Muscle layer of colon (tissue), 2 donors: ENCODE measurements at regions not wholly inside any gene's neighbourhood (a gene's known extent, or its start where the extent isn't known, plus 50 kb on each side); places are given as distances from the start of the nearest gene placed in this dataset.

Experiments used
- H3K27ac ChIP-seq: one replicate; pipeline ENCODE4 v1.7.0; 2013; ENCODE audit warnings: low read depth, mild to moderate bottlenecking, low read length, moderate library complexity
- H3K27me3 ChIP-seq, 2 donors: one replicate each; pipeline ENCODE4 v1.7.0; 2013; ENCODE audit warnings: low read length in 2 of 2, mild to moderate bottlenecking in 2 of 2; ENCODE audit not compliant: insufficient read depth in 2 of 2, control insufficient read depth in 1 of 2
- H3K36me3 ChIP-seq: one replicate; pipeline ENCODE4 v1.7.0; 2013; ENCODE audit warnings: mild to moderate bottlenecking, low read length; ENCODE audit not compliant: insufficient read depth
- H3K4me1 ChIP-seq: one replicate; pipeline ENCODE4 v1.7.0; 2013; ENCODE audit warnings: mild to moderate bottlenecking, low read length; ENCODE audit not compliant: insufficient read depth
- H3K4me3 ChIP-seq, 2 donors: one replicate each; pipeline ENCODE4 v1.7.0; 2013; ENCODE audit warnings: low read length in 2 of 2, low read depth in 1 of 2, mild to moderate bottlenecking in 1 of 2, moderate library complexity in 1 of 2
- H3K9ac ChIP-seq: one replicate; pipeline ENCODE4 v1.7.0; 2013; ENCODE audit warnings: low read length
- H3K9me3 ChIP-seq: one replicate; pipeline ENCODE4 v1.7.0; 2013; ENCODE audit warnings: mild to moderate bottlenecking, low read length
- donor health status: abdominal sarcoma.
- donor health status: Adenocarcinoma of cecum.

- Histone ChIP-seq H3K27me3 (no peaks in the 10 kb centered on the region), H3K4me1 (no peaks in the 10 kb centered on the region), H3K9ac (no peak overlapping the region), H3K4me3 (no peak overlapping the region), H3K9me3 (no peaks in the 10 kb centered on the region), H3K36me3 (no peaks in the 10 kb centered on the region), H3K27ac (no peak overlapping the region)
These were observed 96.9 kb upstream of the PPP2R2D start for GRCh38 chr10:131803860-131804425.

- no peaks in the 10 kb centered on the region for H3K4me1 ChIP-seq
These were observed 96.1 kb upstream of the PPP2R2D start for GRCh38 chr10:131804551-131805295.

GRCh38 chr10:131805696-131806095 is 95.1 kb upstream of the PPP2R2D start:
- Histone ChIP-seq H3K36me3 (no peaks in the 10 kb centered on the region), H3K4me1 (no peaks in the 10 kb centered on the region)

More at GRCh38 chr10:131804551-131805295, 96.1 kb upstream of the PPP2R2D start:
- Histone ChIP-seq H3K4me3 (no peak overlapping the region), H3K27ac (no peak overlapping the region), H3K9me3 (no peaks in the 10 kb centered on the region), H3K36me3 (no peaks in the 10 kb centered on the region), H3K27me3 (no peaks in the 10 kb centered on the region), H3K9ac (no peak overlapping the region)

GRCh38 chr10:131806146-131806545 is 94.7 kb upstream of the PPP2R2D start:
- Histone ChIP-seq H3K9me3 (no peaks in the 10 kb centered on the region), H3K9ac (no peak overlapping the region), H3K4me3 (no peak overlapping the region), H3K4me1 (no peaks in the 10 kb centered on the region), H3K36me3 (no peaks in the 10 kb centered on the region), H3K27me3 (no peaks in the 10 kb centered on the region), H3K27ac (no peak overlapping the region)

More at GRCh38 chr10:131805696-131806095, 95.1 kb upstream of the PPP2R2D start:
- Histone ChIP-seq H3K9ac (no peak overlapping the region), H3K4me3 (no peak overlapping the region), H3K27me3 (no peaks in the 10 kb centered on the region), H3K27ac (no peak overlapping the region), H3K9me3 (no peaks in the 10 kb centered on the region)

- no peak overlapping the region for H3K4me3 ChIP-seq
- no peaks in the 10 kb centered on the region for H3K27me3 ChIP-seq
- H3K4me1 ChIP-seq, result no peaks in the 10 kb centered on the region
- no peak overlapping the region for H3K27ac ChIP-seq
- no peak overlapping the region for H3K9ac ChIP-seq
- H3K36me3 ChIP-seq, result no peaks in the 10 kb centered on the region
- no peaks in the 10 kb centered on the region for H3K9me3 ChIP-seq
These were observed 94.0 kb upstream of the PPP2R2D start for GRCh38 chr10:131806646-131807317.

- no peak overlapping the region for H3K4me3 ChIP-seq
- H3K4me1 ChIP-seq, result no peaks in the 10 kb centered on the region
- H3K27me3 ChIP-seq, result no peaks in the 10 kb centered on the region
- H3K9me3 ChIP-seq, result no peaks in the 10 kb centered on the region
- no peak overlapping the region for H3K9ac ChIP-seq
- H3K36me3 ChIP-seq, result no peaks in the 10 kb centered on the region
- H3K27ac ChIP-seq, result no peak overlapping the region
These were observed 92.4 kb upstream of the PPP2R2D start for GRCh38 chr10:131808370-131808930.

- Histone ChIP-seq H3K27me3 (no peaks in the 10 kb centered on the region), H3K4me3 (no peak overlapping the region), H3K36me3 (no peaks in the 10 kb centered on the region), H3K4me1 (no peaks in the 10 kb centered on the region), H3K27ac (no peak overlapping the region), H3K9me3 (no peaks in the 10 kb centered on the region), H3K9ac (no peak overlapping the region)
These were observed 90.6 kb upstream of the PPP2R2D start for GRCh38 chr10:131810036-131810804.

GRCh38 chr10:131810805-131811629 is 89.8 kb upstream of the PPP2R2D start:
- H3K27ac ChIP-seq, result no peak overlapping the region
- no peak overlapping the region for H3K9ac ChIP-seq
- H3K36me3 ChIP-seq, result no peaks in the 10 kb centered on the region
- H3K27me3 ChIP-seq, result no peaks in the 10 kb centered on the region
- H3K4me3 ChIP-seq, result no peak overlapping the region
- H3K9me3 ChIP-seq, result no peaks in the 10 kb centered on the region
- no peaks in the 10 kb centered on the region for H3K4me1 ChIP-seq

GRCh38 chr10:131811630-131812403 is 89.0 kb upstream of the PPP2R2D start:
- Histone ChIP-seq H3K27ac (no peak overlapping the region), H3K27me3 (no peaks in the 10 kb centered on the region), H3K4me3 (no peak overlapping the region), H3K4me1 (no peaks in the 10 kb centered on the region), H3K9me3 (no peaks in the 10 kb centered on the region), H3K9ac (no peak overlapping the region), H3K36me3 (no peaks in the 10 kb centered on the region)
